Upper lobe of right lung (tissue), 1 donor: ENCODE measurements at regions not wholly inside any gene's neighbourhood (a gene's known extent, or its start where the extent isn't known, plus 50 kb on each side); places are given as distances from the start of the nearest gene placed in this dataset.
A peak's percentile ranks its signal among the peaks of the same experiment; 100 is the strongest.

ENCODE experiments used
- ATAC-seq: fragments of 200-7000 bp; cut with Tn5 transposase; one replicate; pipeline ENCODE4 v1.9.1; 2020; ENCODE audit warnings: mild to moderate bottlenecking, moderate library complexity
- DNase-seq: peaks from one replicate; pipeline ENCODE4 v3.0.0-alpha.2; 2020
- H3K27ac ChIP-seq: fragments of 200-600 bp; one replicate; pipeline ENCODE4 v1.8.0; 2022
- H3K27me3 ChIP-seq: fragments of 200-600 bp; one replicate; pipeline ENCODE4 v1.8.0; 2022; ENCODE audit warnings: mild to moderate bottlenecking
- H3K36me3 ChIP-seq: fragments of 200-600 bp; one replicate; pipeline ENCODE4 v1.8.0; 2022
- H3K4me1 ChIP-seq: fragments of 200-600 bp; one replicate; pipeline ENCODE4 v1.8.0; 2022
- H3K4me3 ChIP-seq: fragments of 200-600 bp; one replicate; pipeline ENCODE4 v1.8.0; 2022; ENCODE audit warnings: mild to moderate bottlenecking
- H3K9me3 ChIP-seq: fragments of 200-600 bp; one replicate; pipeline ENCODE4 v1.8.0; 2022
- intact Hi-C: fragments of 100-400 bp; cut with DNase I; formaldehyde crosslinking; loops from one replicate; pipeline ENCODE4 v1.11.0; 2022
- TF ChIP-seq, protein P1 (sequence below): fragments of 200-600 bp; IDR thresholded peaks from one replicate; pipeline ENCODE4 v1.8.0; 2022; ENCODE audit warnings: antibody characterized with exemption
- donor health status: DM: no; HTN: yes; CAD: no; lungs with severe emphysema.

DNA sequence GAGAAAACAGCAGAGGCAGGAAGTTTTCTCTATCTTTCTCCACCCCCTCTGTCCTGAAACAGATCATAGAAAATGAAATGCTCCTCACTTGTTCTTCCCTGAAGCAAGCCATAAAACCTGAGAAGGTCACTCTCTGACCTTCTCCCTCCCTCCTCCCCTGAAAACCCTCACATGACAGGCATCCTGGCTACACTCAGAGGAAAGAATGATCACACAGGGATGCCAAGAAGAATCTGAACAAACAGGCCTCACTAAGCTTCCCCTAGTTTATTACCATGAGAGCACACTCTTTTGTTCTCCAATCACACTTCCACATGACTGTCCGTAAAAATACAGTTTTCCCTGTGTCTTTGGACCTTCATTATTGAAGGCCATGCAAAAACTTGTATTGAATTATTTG is 300.1 kb downstream of the BUD13 start:
- no peak for ATAC-seq
- intact Hi-C loops = no loop called here
- H3K9me3 ChIP-seq = no peaks in the 10 kb centered on the region
- H3K27me3 ChIP-seq = no peaks in the 10 kb centered on the region
- H3K4me3 ChIP-seq = no peak overlapping the region
- no peaks in the 10 kb centered on the region for H3K4me1 ChIP-seq
- no peak overlapping the region for H3K27ac ChIP-seq
- DNase-seq = no peak
- no peaks in the 10 kb centered on the region for H3K36me3 ChIP-seq
- TF ChIP-seq, protein P1, sequence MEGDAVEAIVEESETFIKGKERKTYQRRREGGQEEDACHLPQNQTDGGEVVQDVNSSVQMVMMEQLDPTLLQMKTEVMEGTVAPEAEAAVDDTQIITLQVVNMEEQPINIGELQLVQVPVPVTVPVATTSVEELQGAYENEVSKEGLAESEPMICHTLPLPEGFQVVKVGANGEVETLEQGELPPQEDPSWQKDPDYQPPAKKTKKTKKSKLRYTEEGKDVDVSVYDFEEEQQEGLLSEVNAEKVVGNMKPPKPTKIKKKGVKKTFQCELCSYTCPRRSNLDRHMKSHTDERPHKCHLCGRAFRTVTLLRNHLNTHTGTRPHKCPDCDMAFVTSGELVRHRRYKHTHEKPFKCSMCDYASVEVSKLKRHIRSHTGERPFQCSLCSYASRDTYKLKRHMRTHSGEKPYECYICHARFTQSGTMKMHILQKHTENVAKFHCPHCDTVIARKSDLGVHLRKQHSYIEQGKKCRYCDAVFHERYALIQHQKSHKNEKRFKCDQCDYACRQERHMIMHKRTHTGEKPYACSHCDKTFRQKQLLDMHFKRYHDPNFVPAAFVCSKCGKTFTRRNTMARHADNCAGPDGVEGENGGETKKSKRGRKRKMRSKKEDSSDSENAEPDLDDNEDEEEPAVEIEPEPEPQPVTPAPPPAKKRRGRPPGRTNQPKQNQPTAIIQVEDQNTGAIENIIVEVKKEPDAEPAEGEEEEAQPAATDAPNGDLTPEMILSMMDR = no peak

- no peak for DNase-seq
- Histone ChIP-seq H3K27me3 (no peaks in the 10 kb centered on the region), H3K36me3 (no peaks in the 10 kb centered on the region), H3K4me3 (no peak overlapping the region), H3K27ac (no peak overlapping the region), H3K4me1 (no peaks in the 10 kb centered on the region), H3K9me3 (no peaks in the 10 kb centered on the region)
- TF ChIP-seq, protein P1 = no peak
- intact Hi-C loops = no loop called here
- peak; percentile 49 for ATAC-seq
These were observed 301.1 kb downstream of the BUD13 start for GRCh38 chr11:116471608-116472256.

- no peak for ATAC-seq
- TF ChIP-seq, protein P1 = no peak
- H3K9me3 ChIP-seq = no peaks in the 10 kb centered on the region
- H3K27ac ChIP-seq = no peak overlapping the region
- no peak overlapping the region for H3K4me3 ChIP-seq
- no peaks in the 10 kb centered on the region for H3K4me1 ChIP-seq
- no peaks in the 10 kb centered on the region for H3K36me3 ChIP-seq
- no peaks in the 10 kb centered on the region for H3K27me3 ChIP-seq
- intact Hi-C loops = no loop called here
- DNase-seq = no peak
These were observed 304.1 kb downstream of the BUD13 start for GRCh38 chr11:116468699-116469098.

DNA sequence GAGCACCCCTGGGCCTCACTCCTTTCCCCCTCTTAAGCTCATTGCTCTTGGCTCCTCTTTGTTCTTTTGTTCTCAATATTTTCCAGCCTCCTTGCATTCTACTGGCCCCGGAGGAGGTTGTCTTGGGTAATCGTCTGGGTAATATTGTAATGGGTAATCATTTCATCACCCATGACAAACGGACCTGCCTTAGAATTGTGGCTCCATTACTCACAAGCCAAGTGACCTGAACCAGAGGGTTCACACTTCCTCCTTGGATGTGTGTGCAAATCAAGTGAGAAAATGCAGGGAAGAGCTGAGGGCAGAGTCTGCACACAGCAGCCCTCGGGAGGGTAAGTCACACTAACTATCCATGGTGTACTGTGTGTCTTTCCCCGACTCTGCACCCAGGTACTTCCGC is 305.0 kb downstream of the BUD13 start:
- DNase-seq (no peak), ATAC-seq (no peak)
- intact Hi-C loops = no loop called here
- no peaks in the 10 kb centered on the region for H3K9me3 ChIP-seq
- TF ChIP-seq, protein P1 = no peak
- no peaks in the 10 kb centered on the region for H3K36me3 ChIP-seq
- no peaks in the 10 kb centered on the region for H3K27me3 ChIP-seq
- H3K4me3 ChIP-seq = no peak overlapping the region
- H3K4me1 ChIP-seq = no peaks in the 10 kb centered on the region
- H3K27ac ChIP-seq = no peak overlapping the region

GRCh38 chr11:116466801-116467200 is 306.0 kb downstream of the BUD13 start:
- Histone ChIP-seq H3K36me3 (no peaks in the 10 kb centered on the region), H3K4me1 (no peaks in the 10 kb centered on the region), H3K27ac (no peak overlapping the region), H3K27me3 (no peaks in the 10 kb centered on the region), H3K4me3 (no peak overlapping the region), H3K9me3 (no peaks in the 10 kb centered on the region)
- DNase-seq (no peak), ATAC-seq (no peak)
- intact Hi-C loops = no loop called here
- TF ChIP-seq, protein P1 = no peak

- Histone ChIP-seq H3K9me3 (no peaks in the 10 kb centered on the region), H3K4me3 (no peak overlapping the region), H3K27ac (no peak overlapping the region), H3K4me1 (no peaks in the 10 kb centered on the region), H3K27me3 (no peaks in the 10 kb centered on the region), H3K36me3 (no peaks in the 10 kb centered on the region)
- DNase-seq (no peak), ATAC-seq (no peak)
- TF ChIP-seq, protein P1 = no peak
- intact Hi-C loops = no loop called here
These were observed 306.6 kb downstream of the BUD13 start for GRCh38 chr11:116466191-116466590.
